HG03280 (cell line): ENCODE measurements at regions not wholly inside any gene's neighbourhood (a gene's known extent, or its start where the extent isn't known, plus 50 kb on each side); places are given as distances from the start of the nearest gene placed in this dataset.

Source experiments
- ATAC-seq: cut with Tn5 transposase; IDR thresholded peaks from one replicate; pipeline ENCODE4 v1.9.1; 2021; ENCODE audit warnings: mild to moderate bottlenecking, moderate library complexity; ENCODE audit not compliant: unreplicated experiment

DNA sequence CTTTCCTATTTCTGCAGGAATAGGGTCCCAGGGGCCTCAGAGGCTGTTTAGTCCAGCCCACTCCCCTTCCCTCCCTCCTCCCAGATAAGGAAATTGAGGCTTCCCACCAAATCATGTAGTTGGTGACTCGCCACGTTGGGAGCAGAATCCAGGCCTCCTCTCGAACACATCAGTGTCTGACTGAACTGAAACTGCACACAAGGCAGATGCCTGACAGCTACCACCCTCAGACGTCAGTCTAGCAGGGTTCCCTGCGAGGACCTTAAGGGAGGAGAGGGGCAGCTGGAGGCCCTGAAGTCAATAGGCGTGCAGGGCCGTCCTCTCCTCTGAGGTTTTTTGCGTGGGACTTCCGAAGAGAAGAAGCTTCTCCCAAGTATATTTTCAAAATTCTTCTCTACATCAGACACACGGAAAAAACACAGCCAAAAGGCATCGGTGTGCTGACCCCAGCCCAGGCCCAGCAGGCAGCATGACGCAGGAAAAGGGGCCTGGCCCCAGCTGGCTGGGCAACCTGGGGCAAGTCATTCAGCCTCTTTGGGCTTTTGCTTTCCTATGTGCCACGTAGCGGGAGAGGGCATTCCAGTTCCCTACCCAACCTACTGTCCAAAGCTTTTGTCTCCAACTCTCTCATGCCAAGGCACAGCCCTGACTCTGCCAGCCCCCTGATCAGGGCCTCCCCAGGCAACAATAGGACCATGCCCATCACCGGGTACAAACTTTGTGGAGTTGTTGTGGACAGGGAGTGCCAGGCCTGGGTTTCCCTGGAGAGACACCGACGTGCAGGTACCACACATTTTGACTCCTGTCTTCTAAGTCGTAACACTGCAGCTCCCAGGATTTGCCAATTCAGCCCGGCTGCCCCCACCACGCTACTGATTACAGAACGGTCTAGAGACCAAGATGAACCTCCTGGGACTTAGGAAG lies 283.1 kb downstream of the XXYLT1 start:
- ATAC-seq: no peak

DNA sequence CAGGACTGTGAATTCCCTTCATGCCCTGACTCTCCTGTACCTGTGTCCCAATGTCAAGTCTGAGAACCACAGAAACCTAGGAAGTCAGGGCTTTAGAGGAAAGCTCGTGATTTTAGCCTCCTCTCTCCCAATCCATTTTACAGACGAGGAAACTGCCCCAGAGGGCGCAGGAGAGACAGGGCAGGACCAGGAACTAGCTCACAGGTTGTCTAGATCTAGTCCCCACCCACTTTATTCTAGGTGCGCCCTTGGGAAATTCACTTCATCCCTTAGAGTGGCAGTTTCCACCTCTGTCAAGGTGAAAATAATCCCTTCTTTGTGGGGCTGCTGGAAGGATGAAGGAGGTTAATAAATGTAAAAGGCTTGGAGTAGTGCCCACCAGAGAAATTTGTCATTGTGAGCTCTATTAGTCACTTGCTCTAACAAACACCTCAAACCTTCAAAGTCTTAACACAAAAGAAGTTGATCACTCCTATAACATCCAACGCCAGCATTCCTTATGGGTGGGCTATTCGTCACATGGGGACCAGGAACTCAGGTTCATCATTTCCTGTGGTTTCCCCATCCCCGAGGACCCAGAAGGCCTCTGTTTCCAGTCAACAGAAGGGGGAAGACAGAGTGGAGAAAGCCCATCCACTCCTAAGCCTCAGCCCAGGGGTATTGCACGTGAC lies 282.3 kb downstream of the XXYLT1 start:
- no peak for ATAC-seq

DNA sequence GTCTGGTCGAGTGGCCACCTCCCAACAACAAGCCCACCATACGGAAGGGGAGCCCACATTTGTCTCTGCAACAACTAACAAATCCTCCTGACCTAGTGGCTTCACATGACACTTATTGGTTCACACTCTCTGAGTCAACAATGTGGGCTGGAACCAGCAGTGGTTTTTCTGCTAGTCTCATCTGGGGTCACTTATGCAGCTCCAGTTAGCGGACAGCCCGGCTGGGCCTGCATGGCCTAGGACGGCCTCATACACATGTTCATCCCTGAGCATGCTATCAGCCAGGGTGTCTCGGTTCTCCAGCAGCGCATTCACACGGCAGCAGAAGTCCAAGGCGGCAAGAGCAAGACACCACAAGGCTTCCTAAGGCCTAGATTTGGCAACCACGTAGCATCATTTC lies 281.7 kb downstream of the XXYLT1 start:
- no peak for ATAC-seq

DNA sequence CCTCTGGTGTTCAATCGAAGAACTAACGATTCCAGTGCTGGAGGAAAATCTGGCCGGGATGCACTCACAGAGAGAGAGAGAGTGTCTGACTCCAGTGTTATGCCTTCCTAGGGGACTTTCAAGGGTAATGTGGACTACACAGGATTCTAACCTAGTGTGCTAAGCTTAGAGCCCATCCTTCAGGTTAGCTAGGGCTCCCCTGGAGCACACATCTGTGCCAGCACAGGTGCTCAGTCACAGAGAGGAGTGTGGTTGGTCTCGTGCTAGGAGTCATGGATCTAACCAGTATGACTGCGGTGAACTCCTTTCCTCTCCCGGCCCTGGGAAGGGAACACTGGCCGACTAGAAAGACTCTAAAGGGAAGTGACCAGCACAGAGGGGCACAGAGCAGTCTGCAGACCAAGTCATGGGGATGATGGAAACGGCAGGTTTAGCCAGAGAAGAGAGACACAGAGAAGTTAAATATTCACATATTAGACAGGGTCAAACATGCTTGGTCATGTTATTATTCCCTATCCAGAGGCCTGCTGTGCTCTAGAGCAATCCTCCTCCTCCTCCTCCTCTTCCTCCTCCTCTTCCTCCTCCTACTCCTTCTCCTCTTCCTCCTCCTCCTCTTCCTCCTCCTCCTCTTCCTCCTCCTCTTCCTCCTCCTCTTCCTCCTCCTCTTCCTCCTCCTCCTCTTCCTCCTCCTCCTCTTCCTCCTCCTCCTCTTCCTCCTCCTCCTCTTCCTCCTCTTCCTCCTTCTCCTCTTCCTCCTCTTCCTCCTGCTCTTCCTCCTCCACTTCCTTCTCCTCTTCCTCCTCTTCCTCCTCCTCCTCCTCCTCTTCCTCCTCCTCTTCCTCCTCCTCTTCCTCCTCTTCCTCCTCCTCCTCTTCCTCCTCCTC lies 280.3 kb downstream of the XXYLT1 start:
- ATAC-seq: no peak

DNA sequence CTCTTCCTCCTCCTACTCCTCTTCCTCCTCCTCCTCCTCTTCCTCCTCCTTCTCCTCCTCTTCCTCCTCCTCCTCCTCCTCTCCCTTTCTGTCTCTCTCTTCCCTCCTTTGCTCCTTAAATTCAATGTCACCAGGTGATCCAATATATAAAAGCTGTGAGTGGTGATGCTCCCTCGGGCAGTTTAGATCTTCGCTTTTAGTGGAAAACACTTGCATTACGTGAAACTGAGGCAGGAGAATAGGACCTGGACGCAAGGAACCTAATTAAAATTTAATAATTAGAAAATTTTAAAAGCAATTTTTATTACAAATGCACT lies 279.7 kb downstream of the XXYLT1 start:
- no peak for ATAC-seq

DNA sequence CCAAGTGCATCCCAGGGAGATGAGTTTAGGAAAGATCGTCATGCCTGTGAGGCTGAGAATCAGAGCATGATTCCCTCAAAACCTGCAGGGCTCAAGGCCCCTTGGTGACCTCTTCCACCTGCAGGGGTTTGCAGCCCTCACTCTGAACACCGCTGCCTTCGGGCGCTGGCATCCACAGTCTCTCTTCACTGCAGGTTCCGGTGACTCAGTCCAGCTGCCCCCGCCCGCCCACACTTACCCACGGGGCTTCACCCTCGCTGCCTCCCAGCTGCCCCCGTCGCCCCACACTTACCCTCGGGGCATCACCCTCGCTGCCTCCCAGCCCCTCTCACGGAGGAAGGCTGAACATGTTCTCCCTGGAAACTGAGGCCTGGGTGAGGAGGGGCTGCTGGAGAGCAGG lies 277.1 kb downstream of the XXYLT1 start:
- no peak for ATAC-seq

DNA sequence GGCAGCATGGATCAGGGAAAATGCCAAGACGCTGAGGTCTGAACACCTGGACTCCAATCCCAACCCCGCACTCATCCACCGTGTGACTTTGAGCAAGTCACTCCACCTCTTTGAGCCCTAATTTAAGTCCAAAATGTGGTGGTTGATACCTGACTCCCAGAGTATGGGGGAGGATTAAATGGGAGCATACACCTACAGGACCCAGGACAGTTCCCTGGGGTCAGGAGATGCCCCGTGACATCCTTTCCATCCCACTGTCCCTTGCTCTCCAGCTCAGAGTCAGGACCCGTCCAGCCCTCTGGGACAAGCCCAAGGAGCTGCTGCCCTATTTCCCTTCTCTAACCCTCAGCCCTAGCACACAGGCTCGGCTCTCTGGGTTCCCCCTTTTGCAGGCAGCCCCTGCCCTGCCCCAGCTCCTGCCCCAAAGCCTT lies 276.4 kb downstream of the XXYLT1 start:
- ATAC-seq: no peak

DNA sequence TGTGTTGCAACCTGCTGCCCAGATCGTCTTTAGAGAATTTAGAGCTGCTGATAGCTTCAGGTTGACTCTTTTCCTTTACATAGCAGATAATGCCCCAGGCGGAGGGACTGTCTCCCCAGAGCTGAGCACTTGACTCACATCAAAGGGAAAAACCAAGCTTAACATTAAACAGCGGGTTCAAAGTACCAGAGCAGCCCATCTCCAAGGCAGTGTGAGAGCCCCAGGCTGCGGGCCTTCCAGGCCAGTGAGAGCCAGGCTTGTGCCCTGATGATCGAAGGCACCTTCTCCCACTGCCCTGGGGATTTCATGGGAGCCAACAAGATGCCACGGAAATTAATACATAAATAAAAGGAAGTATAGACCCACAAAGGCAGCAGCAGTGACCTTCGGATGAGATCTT lies 275.6 kb downstream of the XXYLT1 start:
- no peak for ATAC-seq

DNA sequence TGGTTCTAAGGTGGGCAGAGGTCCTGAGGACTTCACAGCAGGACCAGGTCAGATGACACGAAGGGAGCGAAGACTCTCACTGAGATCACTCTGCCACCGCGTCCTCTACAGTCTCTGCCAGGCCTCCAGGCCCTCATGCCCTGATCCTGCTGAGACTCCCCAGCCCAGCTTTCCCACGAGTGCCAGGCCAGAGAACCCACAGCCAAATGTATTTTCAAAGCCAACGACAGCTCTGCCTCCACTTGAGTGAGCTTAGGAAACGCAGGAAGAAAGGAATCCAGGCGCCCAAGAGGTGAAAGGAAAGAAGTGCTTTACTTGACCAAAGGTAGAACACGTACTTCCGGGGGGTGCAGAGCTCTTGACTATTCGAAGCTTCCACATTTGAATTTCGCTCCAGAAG lies 275.0 kb downstream of the XXYLT1 start:
- ATAC-seq: no peak

DNA sequence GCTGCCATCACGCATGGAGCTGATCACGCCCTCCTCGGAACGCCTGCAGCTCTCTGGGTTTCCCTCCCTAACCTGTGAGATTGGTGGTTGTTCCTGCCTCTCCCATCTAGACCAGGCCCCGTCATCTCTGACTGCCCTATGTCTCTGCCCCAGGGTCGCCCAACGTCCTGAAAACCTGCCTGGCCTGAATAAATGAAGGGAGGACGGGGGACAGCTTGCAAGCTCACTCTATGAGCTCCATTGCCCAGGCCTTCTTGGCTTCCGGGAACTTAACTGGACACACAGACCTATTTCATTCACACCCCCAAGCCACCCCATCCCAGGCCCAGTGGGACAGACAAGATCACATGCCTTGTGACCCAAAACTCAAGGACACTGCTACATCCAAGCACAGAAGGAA lies 274.2 kb downstream of the XXYLT1 start:
- ATAC-seq: no peak

DNA sequence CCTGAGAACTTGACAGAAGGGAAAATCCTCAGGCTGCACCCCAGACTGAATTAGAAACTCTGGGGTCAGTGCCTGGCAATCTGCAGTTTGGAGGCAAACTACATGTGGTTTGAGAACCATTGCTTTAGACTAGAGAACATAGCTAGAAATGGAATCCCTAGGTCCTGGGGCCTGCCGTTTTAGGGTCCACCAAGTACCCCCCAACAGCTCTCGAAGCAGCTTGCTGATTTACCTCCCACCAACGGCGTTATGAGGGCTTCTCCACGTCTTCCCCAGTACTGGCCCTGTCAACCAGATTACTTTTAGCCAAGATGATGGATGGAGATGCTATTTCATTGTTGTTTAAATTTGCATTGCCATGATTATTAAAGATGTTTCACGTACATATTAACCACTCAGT lies 272.5 kb downstream of the XXYLT1 start:
- ATAC-seq: no peak

DNA sequence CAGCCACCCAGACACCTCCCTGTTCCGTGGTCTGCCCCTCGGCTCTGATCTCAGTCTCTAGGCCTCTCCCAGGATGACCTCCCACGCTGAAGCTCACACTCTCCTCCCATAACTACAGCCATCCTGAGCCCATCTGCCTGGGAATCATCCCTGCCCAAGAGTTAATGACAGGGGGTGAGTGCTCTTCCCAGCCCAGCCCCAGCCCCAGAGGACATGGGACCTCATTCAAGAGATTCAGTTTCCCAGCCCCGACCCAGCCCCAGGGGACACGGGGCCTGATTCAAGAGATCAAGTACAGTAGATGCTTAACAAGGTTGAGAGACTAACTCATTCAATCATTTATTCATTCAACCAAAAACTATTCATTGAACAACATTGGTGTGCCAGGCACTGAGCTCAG lies 272.0 kb downstream of the XXYLT1 start:
- no peak for ATAC-seq

DNA sequence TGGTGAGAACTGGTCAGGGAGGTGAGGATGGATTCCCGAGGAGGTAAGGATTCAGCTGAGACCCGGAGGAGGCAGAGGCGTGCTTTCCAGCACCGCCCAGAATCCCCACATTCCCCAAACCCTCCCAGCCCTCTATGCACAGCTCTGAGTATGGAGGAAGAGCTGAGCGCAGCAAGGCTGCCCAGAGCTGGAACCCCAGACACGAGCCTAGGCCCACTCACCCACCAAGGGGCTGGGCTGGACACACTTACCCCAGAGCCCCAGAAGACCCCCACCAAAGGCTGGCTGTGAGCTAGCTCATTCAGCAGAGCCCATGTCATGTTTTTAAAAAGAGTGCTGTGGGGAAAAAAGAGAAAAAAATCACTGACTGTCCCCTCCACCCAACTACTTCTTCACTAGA lies 271.5 kb downstream of the XXYLT1 start:
- ATAC-seq: no peak

DNA sequence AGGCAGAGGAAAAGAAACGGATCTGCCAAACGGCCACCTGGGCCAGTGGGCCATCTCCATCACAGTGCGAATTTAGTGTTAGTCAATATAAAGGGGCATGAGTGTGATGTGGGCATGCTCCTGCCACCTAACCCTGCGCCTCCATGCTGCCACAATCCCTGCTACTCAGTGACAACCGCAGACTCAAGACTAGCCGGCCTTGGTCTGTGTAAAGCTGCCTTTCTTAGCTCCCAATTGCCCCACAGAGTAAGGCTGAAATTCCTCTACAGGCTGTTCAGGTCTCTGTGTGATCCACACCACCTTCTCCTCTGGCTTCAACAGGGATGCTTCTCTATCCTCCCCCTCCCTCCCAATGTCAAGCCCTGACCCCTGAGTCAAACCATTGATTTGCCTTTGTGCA lies 269.7 kb downstream of the XXYLT1 start:
- no peak for ATAC-seq

DNA sequence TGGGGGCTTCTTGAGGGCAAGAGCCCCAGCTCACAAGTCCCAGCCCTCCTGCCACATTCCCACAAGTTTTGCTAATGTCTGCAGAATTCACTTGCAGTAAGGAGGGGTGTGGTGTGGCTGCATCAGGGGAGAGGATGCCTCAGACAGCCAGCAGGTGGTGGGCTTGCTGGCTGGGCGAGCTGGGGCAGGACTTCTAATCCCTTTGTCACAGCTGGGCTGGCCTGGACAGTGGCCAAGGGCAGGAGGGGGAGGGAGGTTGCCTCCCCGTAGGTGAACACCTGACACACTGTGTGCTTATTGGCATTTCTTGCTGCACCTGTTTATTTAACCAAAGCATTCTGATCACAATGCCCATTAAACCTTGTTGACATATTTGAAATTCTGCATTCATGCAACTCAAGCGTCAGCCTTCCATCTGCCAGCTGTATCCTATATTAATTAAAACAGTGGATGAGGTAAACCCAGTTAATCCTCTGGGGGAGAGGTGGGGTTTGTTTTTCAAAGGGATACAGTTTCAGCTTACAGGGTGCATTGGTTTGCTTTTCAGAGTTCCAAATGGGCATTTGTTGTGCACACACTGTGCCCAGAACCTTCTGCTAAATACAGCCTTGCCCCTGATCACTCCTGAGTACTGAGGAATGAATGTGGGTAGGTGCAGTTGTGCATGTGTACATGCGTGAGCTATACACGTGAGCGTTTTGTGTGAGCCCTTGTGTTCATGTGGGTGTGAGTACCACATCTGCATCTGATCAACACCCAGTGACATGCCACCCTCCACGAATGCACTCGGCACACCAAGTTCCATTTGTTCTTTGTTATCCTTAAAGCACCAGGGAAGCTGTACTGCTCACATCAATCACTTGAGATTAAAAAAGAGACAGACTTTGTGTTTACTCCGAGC lies 268.7 kb downstream of the XXYLT1 start:
- ATAC-seq: peak; percentile 59

DNA sequence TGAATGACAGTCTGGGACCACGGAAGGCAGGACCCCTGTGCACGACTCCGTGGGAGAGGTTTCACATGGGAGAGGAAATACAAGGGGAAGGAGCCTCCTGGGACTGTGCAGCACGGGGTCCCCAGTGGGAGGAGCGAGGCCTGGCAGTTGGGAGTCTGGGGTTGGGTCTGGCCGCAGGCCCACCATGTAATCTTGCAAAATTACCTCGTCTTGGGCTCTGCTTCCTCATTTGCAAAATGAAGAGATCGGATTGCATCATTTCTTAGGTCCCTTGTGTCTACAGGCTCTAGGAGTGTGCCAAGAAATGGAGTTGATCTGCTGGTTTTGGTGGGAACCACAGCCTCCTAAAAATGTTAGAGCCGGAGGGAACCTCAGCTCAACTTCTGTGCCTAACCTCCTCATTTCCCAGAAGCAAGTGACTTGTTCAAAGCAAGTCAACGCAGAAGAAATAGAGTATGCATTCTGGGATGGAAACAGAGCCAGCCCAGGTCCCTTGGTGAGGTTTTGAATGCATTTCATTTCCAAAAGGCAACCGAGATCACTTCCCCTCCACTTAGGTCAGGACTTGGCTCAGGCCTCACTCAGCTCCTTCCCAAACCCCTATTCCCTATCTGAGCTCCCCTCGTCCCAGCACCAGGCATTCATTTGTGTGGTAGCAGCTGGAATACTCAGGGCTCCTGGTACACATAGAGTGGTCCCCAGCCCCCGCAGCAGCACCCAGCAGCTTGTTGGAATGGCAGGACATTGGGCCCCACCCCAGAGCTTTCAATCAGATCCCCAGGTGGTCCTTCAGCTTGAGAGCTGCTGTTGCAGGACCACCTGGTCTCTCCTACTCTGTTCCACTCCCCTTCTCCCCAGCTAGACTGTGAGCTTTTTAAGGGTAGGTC lies 267.7 kb downstream of the XXYLT1 start:
- ATAC-seq: no peak

DNA sequence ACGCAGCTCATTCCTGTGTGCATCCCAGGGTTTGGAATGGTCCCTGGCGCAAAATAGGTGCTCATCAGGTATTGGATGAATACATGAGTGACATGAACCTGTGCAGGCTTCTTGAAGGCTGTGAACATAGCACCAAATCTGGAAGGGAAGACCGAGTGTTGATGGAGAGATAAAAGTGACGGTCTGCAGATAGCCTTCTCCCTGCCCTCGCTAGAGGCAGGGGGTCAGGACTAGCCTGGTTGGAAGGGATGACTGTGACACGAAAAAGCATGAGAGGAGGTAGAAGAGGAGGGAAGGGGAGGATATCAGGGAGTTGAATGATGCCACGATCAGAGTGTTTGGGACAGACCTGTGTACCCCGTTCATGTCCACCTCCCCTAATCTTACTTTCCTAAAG lies 267.1 kb downstream of the XXYLT1 start:
- ATAC-seq: no peak

DNA sequence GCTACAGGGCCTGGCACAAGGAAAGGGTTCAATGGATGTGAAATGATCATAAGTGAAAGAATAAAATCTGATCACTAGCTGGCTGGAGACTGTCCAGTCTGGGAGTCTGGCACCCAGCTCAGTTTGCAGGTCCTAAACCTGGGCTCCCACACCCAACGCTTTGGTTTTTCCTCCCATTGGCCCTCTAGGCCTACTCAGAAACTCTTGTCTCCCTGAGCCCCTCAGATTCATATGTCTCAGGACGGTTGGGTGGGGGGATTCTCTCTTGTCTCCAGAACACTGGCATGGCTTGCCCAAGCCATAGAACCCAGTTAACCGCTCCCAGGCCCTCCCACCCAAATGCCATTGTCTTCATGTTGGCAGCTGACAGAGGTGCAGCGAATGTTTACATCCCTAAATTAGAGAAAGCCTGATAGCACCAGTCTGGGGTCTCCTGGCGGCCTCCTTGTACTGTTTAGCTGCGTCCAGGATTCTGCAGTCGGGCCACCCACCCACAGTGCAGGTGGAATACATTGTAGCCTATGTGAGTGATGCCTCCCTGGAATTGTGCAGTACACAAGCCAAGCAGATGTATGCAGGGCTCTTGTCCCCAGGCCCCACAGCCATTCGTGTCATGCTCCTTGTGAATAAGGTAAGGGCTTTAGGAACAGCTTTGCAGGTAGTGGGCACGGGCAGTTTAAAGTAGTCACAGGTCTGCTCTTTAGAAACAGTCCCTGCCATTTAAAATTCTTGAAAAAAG lies 266.3 kb downstream of the XXYLT1 start:
- ATAC-seq: no peak

DNA sequence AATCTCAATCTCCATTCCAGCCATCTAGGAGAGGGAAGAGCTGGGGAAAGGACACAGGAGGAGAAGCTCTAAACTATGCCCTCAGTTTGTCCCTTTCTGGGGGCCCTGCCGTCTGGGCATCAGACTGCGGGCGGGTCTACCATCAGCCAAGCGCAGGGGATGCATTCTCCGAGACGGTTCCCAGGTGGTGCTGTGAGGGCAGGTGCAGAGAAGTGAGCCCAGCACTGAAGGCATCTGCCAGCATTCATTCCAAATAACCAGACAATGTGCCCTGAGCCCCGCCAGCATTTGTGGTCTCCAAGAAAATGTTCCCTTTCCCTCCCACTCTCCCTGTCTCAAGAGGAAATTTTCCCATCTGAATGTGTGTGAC lies 265.7 kb downstream of the XXYLT1 start:
- no peak for ATAC-seq
